ENCODE measurements at regions not wholly inside any gene's neighbourhood (a gene's known extent, or its start where the extent isn't known, plus 50 kb on each side); places are given as distances from the start of the nearest gene placed in this dataset.

GRCh38 chr12:124497658-124498057 is 69.8 kb downstream of the NCOR2 start:
- no peak overlapping the region for H3K4me2 ChIP-seq (ENCODE audit: low read depth, low read length, poor library complexity, severe bottlenecking)
- no peaks in the 10 kb centered on the region for H3F3A ChIP-seq (ENCODE audit: insufficient read depth)
- no peaks in the 10 kb centered on the region for H3K9me3 ChIP-seq (ENCODE audit: insufficient read depth, low read length)
- TF ChIP-seq EZH2phosphoT487 (conservative IDR thresholded peaks at IDR 0.05; ENCODE audit: low read length) (no peak), CTCF (IDR thresholded peaks at IDR 0.05; ENCODE audit: insufficient read depth, low read length, poor library complexity, severe bottlenecking) (no peak)
- H3K9me2 ChIP-seq (replicated peaks; ENCODE audit: insufficient read depth, low read length), result no peaks in the 10 kb centered on the region
- no peak overlapping the region for H2AFZ ChIP-seq (ENCODE audit: low read depth, low read length, severe bottlenecking)
- H3K27me3 ChIP-seq (ENCODE audit: low read length), result no peaks in the 10 kb centered on the region
- H3K9ac ChIP-seq (ENCODE audit: low read length), result no peak overlapping the region
- H3K36me3 ChIP-seq (ENCODE audit: low read length), result no peaks in the 10 kb centered on the region
- H3K4me3 ChIP-seq (ENCODE audit: insufficient read depth, low read length, poor library complexity, severe bottlenecking), result no peak overlapping the region
- no peaks in the 10 kb centered on the region; the same call in 1 of the 2 replicates for H4K20me1 ChIP-seq (ENCODE audit: low read depth, low read length)
- peaks cover 10% of the 10 kb centered on the region; the same call in 1 of the 2 replicates for H3K79me2 ChIP-seq (ENCODE audit: insufficient read depth, low read length)
- no peak overlapping the region for H3K27ac ChIP-seq (ENCODE audit: low read depth, low read length)

GRCh38 chr12:124497039-124497438 is 70.4 kb downstream of the NCOR2 start:
- H4K20me1 ChIP-seq (ENCODE audit: low read depth, low read length), result no peaks in the 10 kb centered on the region
- peaks cover 10% of the 10 kb centered on the region; the same call in 1 of the 2 replicates for H3K79me2 ChIP-seq (ENCODE audit: insufficient read depth, low read length)
- no peak overlapping the region for H3K27ac ChIP-seq (ENCODE audit: low read depth, low read length)

GRCh38 chr12:124496584-124496983 is 70.8 kb downstream of the NCOR2 start:
- no peak overlapping the region for H3K27ac ChIP-seq (ENCODE audit: low read depth, low read length)
- no peaks in the 10 kb centered on the region for H3K9me3 ChIP-seq (ENCODE audit: insufficient read depth, low read length)
- no peak for TF ChIP-seq CTCF (IDR thresholded peaks at IDR 0.05; ENCODE audit: insufficient read depth, low read length, poor library complexity, severe bottlenecking)
- no peak for TF ChIP-seq EZH2phosphoT487 (conservative IDR thresholded peaks at IDR 0.05; ENCODE audit: low read length)
- H3K9me2 ChIP-seq (replicated peaks; ENCODE audit: insufficient read depth, low read length), result no peaks in the 10 kb centered on the region
- H2AFZ ChIP-seq (ENCODE audit: low read depth, low read length, severe bottlenecking), result no peak overlapping the region
- no peaks in the 10 kb centered on the region for H3K27me3 ChIP-seq (ENCODE audit: low read length)
- H3K9ac ChIP-seq (ENCODE audit: low read length), result no peak overlapping the region
- H3K79me2 ChIP-seq (ENCODE audit: insufficient read depth, low read length), result peaks cover 10% of the 10 kb centered on the region; the same call in 1 of the 2 replicates
- no peaks in the 10 kb centered on the region for H3F3A ChIP-seq (ENCODE audit: insufficient read depth)
- H3K36me3 ChIP-seq (ENCODE audit: low read length), result no peaks in the 10 kb centered on the region
- H3K4me3 ChIP-seq (ENCODE audit: insufficient read depth, low read length, poor library complexity, severe bottlenecking), result no peak overlapping the region
- H4K20me1 ChIP-seq (ENCODE audit: low read depth, low read length), result no peaks in the 10 kb centered on the region
- no peak overlapping the region for H3K4me2 ChIP-seq (ENCODE audit: low read depth, low read length, poor library complexity, severe bottlenecking)

More at GRCh38 chr12:124497039-124497438, 70.4 kb downstream of the NCOR2 start:
- Histone ChIP-seq H3K36me3 (ENCODE audit: low read length) (no peaks in the 10 kb centered on the region), H3K4me2 (ENCODE audit: low read depth, low read length, poor library complexity, severe bottlenecking) (no peak overlapping the region), H2AFZ (ENCODE audit: low read depth, low read length, severe bottlenecking) (no peak overlapping the region), H3K27me3 (ENCODE audit: low read length) (no peaks in the 10 kb centered on the region), H3K9me3 (ENCODE audit: insufficient read depth, low read length) (no peaks in the 10 kb centered on the region), H3F3A (ENCODE audit: insufficient read depth) (no peaks in the 10 kb centered on the region), H3K9ac (ENCODE audit: low read length) (no peak overlapping the region), H3K4me3 (ENCODE audit: insufficient read depth, low read length, poor library complexity, severe bottlenecking) (no peak overlapping the region), H3K9me2 (replicated peaks; ENCODE audit: insufficient read depth, low read length) (no peaks in the 10 kb centered on the region)
- TF ChIP-seq CTCF (IDR thresholded peaks at IDR 0.05; ENCODE audit: insufficient read depth, low read length, poor library complexity, severe bottlenecking), result no peak
- no peak for TF ChIP-seq EZH2phosphoT487 (conservative IDR thresholded peaks at IDR 0.05; ENCODE audit: low read length)

All from SU-DHL-6 (cell line).